GM21390 (cell line): ENCODE measurements at regions not wholly inside any gene's neighbourhood (a gene's known extent, or its start where the extent isn't known, plus 50 kb on each side); places are given as distances from the start of the nearest gene placed in this dataset.
"Not testable (repeated sequence)": the region's sequence is repeated elsewhere in the genome, so short reads cannot be mapped to it uniquely, and the experiment has no call there.

Source experiments
- ATAC-seq: cut with Tn5 transposase; IDR thresholded peaks from one replicate; pipeline ENCODE4 v1.9.1; 2021; ENCODE audit not compliant: unreplicated experiment

DNA sequence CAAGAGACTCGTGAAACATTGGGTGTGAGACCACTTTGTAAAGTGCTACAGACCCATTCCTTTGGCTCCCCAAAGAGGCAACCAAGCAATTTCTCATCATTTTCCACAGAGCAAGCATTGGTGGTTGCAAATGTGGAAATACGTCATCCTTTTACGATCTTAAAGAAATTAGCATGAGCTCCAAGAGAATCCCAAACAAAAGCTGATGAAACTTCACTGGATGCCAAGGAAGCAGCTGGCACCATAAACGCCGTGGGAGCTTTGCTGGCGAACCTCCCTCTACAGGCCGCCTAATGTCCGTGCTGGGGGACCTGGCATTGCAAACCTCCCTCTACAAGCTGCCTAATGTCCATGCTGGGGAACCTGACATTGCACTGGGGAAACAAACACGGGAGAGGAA is 432.4 kb downstream of the ACTL7B start:
- no peak for ATAC-seq

DNA sequence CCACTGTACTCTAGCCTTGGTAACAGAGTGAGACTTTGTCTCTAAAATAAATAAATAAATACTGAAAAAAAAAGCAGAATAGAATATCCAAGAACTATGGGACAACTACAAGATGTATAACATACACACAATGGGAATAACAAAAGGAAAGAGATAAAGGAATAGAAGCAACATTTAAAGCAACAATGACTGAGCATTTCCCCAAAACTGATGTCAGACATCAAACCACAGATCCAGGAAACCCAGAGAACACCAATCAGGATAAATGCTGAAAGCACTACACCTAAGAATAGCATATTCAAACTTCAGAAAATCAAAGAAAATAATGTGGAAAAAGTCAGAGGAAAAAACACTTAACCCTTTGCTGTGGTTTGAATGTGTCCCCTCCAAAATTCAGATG is 436.4 kb downstream of the ACTL7B start:
- ATAC-seq = no peak

DNA sequence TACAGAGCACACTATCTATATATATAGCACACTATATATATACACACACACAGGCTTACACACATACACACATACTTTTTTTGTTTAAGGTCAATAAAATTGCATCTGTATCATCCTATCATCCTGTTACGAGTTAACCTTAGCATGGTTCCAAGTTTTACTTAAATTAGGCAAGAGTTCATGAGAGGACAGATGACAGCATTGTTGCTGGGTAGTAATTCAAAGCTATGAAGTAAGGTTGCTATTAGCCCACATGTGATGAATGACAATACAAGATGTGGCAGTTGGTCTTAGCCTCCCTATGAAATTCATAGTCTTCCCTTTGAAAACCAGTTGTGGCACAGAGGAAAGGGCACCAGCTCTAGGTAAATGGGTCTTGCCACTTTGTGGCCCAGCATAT is 438.1 kb downstream of the ACTL7B start:
- ATAC-seq = no peak

DNA sequence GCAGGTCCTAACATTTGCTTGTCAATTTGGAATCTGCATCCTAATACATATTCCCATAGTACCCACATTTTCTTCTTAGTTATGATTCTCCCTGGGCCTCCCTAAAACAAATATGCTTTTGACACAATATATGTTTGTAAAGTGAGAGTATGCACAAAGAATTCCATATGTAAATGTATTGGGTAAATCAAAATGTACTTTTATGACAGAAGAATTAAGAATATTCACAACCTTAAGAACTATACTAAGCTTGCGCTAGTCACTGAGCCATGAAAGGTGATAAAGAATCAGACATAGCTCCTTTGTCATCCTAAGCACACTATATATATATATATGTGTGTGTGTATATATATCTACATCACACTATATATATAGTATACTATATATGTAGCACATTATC is 438.5 kb downstream of the ACTL7B start:
- no peak for ATAC-seq

DNA sequence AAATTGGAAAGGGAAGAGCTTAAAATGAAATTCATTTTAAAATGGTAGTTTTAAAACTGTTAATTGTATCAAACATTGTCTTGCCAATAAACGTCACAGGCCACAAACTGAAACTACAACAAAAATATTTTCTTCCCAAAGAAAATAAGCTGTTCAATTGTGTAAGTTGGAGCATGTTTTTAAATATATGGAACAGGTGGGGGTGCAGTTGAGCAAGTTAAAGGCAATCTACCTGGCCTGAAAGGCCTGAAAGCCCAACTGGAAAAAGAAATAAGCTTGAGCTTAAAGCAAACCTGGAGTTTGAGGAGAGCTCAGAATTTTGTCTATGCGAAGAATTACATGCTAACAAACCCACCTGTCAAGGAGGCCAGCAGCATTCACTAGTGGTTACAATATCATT is 439.5 kb downstream of the ACTL7B start:
- no peak for ATAC-seq

DNA sequence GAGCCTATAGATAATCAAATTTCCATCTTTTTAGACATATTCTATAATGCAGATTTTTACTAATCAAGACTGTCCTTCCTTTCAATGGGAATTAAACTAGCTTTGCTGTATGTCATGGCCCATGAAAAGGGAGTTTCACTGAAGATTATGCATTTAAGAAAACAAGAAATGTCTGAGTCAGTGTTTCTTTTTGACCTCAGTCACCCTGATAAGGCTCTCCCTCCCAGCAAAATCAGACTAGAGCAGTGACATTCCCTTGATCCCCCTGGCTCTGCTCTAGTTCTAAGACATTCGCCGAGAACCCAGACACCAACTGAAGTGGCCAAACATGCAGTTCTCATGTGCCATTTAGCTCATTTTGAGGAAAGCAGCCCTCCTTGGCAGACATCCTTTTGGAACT is 442.0 kb downstream of the ACTL7B start:
- ATAC-seq = no peak

- no peak for ATAC-seq
These were observed 443.0 kb downstream of the ACTL7B start for GRCh38 chr9:108412755-108413154.

DNA sequence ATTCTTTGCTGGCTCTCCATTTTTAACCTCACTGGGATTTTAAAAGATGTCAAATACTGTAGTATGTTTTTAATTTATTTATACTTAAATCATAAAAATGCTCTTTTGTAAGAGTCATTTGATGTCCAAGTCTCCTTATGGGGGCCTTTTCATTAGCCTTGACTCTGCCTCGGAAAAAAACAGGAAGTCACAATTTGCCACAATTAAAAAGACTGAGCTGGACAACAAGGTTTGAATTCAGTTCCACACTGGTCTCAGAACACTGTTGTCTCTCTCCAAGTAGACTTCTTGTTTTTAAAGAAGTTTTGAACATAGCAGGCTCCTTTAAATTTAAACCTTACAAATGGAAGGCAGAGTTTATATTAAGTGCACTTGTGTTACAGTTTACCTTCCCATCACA is 444.2 kb downstream of the ACTL7B start:
- ATAC-seq = no peak

DNA sequence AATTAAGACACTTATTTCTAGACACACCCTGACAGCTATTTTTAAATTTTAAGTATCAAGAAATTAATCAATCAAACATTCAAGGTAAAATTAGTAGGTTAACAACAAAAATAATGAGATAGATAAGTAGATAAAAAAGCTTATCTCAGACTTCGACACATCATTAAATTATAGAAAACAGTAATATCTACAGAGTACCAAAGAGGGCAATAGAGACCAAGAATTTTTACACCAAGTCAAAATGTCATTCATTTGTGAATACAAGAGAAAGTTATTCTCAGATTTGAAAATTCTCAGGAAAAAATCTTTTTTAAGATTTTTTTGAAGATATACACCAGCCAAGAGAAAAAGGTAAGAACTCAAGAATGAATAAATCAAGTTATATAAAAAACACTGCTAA is 445.6 kb downstream of the ACTL7B start:
- no peak for ATAC-seq

DNA sequence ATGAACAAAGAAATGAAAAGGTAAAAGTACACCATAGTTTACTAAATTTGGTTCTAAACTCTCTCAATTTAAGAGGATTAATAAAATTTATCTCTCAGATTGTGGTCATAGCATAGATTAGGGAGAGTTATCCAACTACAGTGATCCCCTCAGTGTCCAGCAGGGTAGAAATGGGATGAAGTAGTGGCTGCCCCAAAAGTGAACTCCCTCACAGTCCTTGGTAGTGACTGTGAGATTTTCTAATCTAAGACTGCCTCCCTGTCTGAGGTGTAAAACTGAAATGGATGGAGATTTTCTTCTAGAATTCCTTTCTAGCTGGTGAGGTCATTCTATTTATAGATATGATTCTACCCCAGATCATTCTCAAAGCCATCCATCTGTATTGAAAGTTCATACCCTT is 455.5 kb downstream of the ACTL7B start:
- no peak for ATAC-seq

GRCh38 chr9:108399851-108400250 is 455.9 kb downstream of the ACTL7B start:
- no peak for ATAC-seq

DNA sequence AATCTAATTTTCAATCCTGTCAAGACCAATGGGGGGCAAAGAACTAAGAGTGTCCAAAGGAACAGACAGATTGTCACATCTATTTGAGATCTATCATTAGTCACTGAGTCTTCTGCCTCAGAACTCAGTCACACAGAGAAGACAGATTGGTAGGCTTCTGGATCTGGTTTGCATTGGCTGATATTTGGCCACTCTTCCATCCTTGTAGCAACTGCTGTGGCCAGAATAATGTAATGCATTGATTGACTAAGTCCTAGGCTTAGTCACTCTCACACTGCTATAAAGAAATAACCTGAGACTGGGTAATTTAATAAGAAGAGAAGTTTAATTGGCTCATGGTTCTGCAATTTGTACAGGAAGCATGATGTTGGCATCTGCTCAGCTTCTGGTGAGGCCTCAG is 458.5 kb downstream of the ACTL7B start:
- no peak for ATAC-seq

DNA sequence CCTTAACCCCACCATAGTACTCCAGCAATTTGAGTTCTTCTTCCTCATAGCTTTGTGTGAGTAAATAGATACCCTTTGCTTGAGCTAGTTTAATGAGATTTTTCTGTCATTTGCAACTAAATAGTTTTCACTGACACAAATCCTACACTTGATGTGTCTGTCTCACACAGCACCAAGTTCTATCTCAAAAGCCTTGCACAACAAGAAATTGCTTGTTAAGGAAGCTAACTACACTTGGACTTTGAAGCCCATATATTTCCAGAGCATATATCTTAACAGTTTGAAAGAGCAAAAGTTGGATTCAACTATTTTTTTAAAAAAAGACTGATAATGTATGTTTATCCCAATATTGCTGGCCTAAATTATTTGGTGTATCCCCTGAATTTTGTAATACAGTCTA is 459.2 kb downstream of the ACTL7B start:
- no peak for ATAC-seq

DNA sequence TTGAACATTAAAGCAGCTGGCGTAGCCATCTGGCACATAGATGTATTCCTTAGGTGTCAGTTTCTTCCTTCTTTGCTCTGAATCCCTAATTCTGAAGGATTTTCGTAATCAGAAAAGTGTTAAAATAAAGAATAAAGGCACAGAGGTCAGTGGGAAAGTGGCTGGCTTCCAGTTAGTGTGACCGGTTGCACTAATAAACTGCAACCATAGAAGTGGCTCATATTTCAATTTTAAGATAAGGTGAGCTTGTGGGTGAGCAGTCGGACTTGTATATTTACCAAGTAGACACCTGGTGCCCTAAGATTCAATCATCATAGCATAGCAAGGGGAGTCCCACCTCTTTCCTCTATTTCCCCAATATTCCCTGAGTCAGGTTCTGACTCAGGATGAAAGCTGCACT is 459.6 kb downstream of the ACTL7B start:
- no peak for ATAC-seq

- no peak for ATAC-seq
These were observed 460.4 kb downstream of the ACTL7B start for GRCh38 chr9:108395421-108395820.

GRCh38 chr9:108394726-108395125 is 461.1 kb downstream of the ACTL7B start:
- ATAC-seq = no peak

GRCh38 chr9:108393481-108394001 is 462.2 kb downstream of the ACTL7B start:
- ATAC-seq = not testable (repeated sequence)

DNA sequence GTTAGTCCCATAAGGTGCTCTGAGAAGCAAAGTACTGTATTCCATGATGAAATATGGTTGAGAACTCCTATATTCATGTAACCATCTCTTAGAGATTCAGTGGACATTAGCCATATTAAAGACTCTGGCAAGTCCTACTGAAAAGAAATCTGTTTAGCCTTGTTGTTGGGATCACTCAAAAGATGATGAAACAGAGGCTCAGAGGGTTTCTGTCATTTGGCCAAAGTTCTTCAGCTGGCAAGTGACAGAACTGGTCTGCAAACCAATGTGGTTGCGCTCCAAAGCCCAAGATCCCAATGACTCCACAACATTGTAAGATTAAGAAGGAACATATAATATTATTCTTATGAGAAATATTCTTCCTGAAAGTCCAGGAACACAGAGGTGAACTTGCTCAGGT is 462.9 kb downstream of the ACTL7B start:
- no peak for ATAC-seq

GRCh38 chr9:108389056-108389455 is 466.7 kb downstream of the ACTL7B start:
- ATAC-seq = peak; percentile 81

- no peak for ATAC-seq
These were observed 468.9 kb downstream of the ACTL7B start for GRCh38 chr9:108386859-108387384.

- no peak for ATAC-seq
These were observed 469.8 kb downstream of the ACTL7B start for GRCh38 chr9:108386032-108386431.

GRCh38 chr9:108383796-108384195 is 472.0 kb downstream of the ACTL7B start:
- no peak for ATAC-seq

- ATAC-seq = no peak
These were observed 473.5 kb downstream of the ACTL7B start for GRCh38 chr9:108382310-108382709.

GRCh38 chr9:108377881-108378280 is 477.9 kb downstream of the ACTL7B start:
- ATAC-seq = no peak
